Stimulated activated CD4-positive, alpha-beta T cell treated with anti-CD3 and anti-CD28 coated beads, Interleukin-2, amount 100 ng/mL, for 48 hours (primary cell): ENCODE measurements at regions not wholly inside any gene's neighbourhood (a gene's known extent, or its start where the extent isn't known, plus 50 kb on each side); places are given as distances from the start of the nearest gene placed in this dataset.

Experiments
- DNase-seq, 2 donors: peaks; one replicate each; pipeline ENCODE4 v3.0.0-alpha.2; 2020

DNA sequence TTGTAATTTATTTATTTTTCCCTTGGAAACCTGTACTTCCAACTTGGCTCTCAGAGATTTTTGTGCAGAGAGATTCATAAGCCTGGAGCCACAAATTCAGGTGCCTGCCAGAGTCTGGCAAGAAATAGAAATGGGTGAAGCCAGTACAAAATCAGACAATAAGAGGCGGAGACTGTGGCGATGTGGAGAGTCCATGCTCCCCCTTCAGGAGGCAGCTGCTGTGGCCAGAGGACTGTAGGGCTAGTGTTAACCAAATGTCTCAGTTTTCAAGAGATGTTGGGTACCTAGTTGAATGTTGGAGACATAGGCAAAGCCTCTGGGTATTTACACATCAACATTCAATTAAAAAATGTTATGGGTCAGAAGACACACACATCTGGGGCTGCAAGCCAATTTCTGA lies 208.6 kb downstream of the PSAT1 start:
- no peak for DNase-seq

DNA sequence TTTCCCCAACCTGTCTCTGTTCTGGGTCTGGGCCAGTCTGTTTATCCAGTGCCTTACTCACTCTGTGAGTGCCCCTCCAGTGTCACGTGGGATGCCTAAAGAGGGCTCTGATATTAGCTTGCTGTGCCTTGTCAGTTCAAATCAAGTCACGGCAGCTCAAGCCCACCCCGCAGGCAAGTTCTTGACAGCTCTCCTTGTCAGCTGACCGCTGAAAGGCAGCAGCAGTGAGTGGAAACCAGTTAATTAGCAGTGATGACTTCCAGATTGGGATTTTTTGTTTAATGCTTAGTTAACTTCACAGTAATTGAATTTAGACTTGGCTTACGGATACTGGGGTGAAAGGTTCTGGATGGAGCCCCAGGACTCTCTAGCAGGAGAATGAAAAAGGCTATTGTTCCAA lies 210.1 kb downstream of the PSAT1 start:
- no peak for DNase-seq

GRCh38 chr9:78510035-78510434 lies 213.1 kb downstream of the PSAT1 start:
- DNase-seq: no peak

- no peak for DNase-seq
Measured at GRCh38 chr9:78515108-78515507, 218.2 kb downstream of the PSAT1 start.

DNA sequence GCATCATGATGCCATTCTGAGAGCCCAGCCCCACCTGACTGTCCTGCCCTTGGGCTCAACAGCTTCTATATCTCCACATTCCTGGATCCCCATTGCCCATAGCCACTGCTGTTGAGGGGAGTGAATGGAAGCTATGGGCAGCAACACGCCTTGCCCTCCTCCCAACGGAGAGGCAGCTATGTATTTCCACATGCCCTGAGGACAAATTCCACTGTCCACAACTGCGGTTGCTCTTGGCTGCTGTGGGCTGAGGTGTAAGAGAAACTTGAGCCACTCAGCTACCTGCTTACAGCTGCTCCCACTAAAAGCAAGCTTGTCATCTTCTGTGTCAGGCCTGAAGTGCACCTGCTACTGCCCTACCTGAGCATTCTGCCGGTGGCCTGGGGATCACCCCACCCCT lies 222.9 kb downstream of the PSAT1 start:
- DNase-seq: no peak

DNA sequence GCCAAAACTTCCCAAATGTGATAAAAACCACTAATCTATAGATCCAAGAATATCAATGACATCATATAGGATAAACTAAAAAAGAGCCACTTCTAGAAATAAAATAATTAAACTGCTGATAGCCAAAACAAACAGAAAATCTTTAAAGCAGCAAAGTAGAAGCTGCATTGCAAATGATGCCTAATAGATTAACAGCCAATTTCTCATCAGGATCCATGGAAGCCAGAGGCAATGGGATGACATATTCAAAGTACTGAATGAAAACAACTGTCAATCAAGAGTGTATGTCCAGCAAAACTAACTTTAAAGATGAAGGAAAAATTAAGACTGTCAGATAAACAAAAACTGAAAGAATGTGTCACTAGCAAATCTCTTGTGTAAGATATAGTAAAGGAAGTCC lies 224.8 kb downstream of the PSAT1 start:
- DNase-seq: no peak

- no peak for DNase-seq
Measured at GRCh38 chr9:78525986-78526560, 229.1 kb downstream of the PSAT1 start.

DNA sequence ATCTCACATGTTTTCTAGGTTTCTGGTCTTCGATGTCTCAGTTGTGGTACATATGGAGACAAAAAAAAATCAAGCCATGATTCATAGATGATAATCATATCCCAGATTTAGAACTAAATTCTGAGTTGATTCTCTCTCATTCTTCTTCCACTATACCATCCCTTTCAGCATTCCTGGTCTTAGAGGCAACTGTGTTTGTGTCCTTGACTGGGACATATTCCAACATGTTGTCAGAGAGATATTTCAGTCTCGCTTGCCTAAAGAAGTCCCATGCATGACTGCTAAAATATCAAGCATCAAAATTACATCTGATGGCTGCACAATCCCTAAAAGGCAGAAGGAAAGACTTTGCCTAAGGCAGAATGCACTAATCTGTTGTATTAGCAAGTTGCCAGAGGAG lies 236.6 kb downstream of the PSAT1 start:
- DNase-seq: no peak

- DNase-seq: no peak
Measured at GRCh38 chr9:78539188-78539587, 242.3 kb downstream of the PSAT1 start.

- DNase-seq: no peak
Measured at GRCh38 chr9:78539904-78540303, 243.0 kb downstream of the PSAT1 start.

- no peak for DNase-seq
Measured at GRCh38 chr9:78541868-78542443, 245.0 kb downstream of the PSAT1 start.

DNA sequence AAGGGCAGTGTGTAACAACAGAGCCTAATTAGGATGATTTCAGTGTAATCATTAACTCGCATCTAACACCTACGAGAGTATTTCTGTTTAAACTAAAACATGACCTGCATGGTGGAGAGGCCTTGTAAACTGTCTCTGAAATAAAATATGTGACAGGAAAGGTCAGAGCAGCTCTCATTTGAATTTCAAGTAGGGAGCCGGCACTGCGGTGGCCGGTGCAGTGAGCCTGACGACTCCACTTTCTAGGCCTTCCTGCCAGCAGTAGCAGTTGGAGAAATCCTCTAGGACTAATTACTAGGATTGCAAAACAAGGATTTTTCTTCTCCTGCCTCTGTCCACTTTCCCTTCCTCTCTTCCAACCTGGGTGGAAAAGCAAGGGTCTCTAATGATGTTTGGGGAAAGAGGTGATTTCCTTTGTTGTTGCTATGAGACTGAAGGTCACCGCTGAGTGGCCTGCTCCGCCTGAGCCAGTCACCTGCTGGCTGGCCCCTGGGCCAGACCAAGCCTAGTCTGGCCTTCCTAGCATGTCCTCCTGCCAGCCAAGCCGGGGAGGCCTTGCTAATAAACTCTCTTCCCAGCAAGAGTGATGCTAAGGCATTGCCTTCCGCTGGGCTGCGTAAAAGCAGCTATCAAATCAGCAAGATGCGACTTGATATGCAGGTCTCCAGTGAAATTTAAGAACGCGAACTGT lies 245.7 kb downstream of the PSAT1 start:
- DNase-seq: no peak

GRCh38 chr9:78543353-78543752 lies 246.4 kb downstream of the PSAT1 start:
- DNase-seq: no peak

- DNase-seq: no peak
Measured at GRCh38 chr9:78544230-78544629, 247.3 kb downstream of the PSAT1 start.

GRCh38 chr9:78547831-78548230 lies 250.9 kb downstream of the PSAT1 start:
- no peak for DNase-seq

GRCh38 chr9:78548670-78549069 lies 251.7 kb downstream of the PSAT1 start:
- DNase-seq: no peak

DNA sequence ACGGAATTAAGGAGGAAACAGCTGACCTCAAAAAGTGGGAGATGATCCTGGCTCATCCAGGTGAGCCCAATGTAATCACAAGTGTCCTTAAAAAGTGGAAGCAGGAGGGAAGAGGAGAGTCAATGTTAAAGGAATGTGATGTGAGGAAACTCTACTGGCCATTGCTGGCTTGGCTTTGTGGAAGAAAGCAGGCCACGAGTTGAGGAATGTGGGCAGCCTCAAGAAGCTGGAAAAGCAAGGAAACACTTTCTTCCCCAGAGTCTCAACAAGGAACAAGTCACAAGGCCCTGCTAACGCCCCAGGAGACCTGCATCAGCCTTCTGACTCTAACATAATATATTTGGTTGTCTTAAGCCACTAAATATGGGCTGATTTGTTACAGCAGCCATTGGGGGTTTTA lies 252.8 kb downstream of the PSAT1 start:
- DNase-seq: no peak

DNA sequence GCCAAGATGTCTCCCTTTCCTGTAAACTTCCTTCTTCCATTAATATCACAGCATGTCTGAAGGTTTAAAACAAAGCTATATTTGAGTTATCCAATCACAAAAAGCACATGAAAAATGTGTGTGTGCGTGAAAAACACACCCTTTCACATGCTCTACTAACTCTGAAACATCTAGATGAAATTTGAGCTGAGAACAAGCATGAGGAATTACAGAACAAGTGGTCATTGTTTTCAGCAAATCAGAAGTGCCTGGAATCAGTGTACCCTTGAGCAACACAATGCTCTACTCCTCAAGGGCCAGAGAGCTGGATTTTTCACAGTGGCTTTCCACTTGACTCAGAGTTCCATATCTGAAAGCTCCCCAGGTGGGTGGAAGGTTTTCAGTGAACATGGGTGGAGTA lies 255.9 kb downstream of the PSAT1 start:
- DNase-seq: no peak

DNA sequence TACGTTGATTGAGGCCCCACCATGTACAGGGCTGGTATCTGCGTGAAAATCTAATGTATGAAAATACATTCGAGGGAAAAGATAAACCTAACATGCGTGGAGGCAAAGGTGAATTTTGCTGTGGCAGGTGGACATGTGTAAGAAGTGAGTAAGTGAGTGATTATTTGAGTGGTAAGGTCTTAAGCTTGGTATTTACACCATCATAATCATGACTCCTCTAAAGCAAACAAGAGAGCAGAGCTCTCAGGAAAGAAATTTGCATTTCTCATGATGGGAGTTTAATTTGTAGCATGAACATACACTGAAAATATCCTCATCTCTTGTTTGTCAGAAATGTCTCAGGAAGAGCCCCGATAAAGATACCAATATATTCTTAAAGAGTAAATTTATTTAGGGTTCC lies 260.6 kb downstream of the PSAT1 start:
- no peak for DNase-seq

GRCh38 chr9:78559449-78559885 lies 262.5 kb downstream of the PSAT1 start:
- DNase-seq: no peak

GRCh38 chr9:78562021-78562420 lies 265.1 kb downstream of the PSAT1 start:
- DNase-seq: no peak

GRCh38 chr9:78563269-78563668 lies 266.3 kb downstream of the PSAT1 start:
- DNase-seq: no peak

DNA sequence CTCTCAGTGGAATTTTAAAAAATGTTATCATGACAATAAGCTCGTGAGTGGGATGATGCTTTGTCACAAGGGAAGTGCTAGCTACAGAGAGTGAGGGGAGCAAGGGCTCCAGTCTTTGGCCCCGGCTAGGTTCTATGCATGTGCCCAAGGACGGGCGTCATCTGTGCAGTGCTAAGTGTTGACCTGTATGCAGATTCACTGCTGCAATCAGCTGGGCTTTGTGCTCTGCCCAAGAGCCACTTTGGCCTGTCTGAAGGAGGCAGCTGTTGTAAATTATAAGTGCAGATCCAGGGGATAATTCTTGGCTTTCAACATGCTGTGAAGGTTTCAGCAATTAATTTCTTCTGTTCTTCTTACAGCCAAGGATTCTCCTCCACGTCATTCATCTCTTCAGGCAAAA lies 268.6 kb downstream of the PSAT1 start:
- DNase-seq: no peak

- DNase-seq: no peak
Measured at GRCh38 chr9:78566521-78566920, 269.6 kb downstream of the PSAT1 start.
